ENCODE measurements at regions not wholly inside any gene's neighbourhood (a gene's known extent, or its start where the extent isn't known, plus 50 kb on each side); places are given as distances from the start of the nearest gene placed in this dataset.
"Not testable (repeated sequence)": the region's sequence is repeated elsewhere in the genome, so short reads cannot be mapped to it uniquely, and the experiment has no call there.

DNA sequence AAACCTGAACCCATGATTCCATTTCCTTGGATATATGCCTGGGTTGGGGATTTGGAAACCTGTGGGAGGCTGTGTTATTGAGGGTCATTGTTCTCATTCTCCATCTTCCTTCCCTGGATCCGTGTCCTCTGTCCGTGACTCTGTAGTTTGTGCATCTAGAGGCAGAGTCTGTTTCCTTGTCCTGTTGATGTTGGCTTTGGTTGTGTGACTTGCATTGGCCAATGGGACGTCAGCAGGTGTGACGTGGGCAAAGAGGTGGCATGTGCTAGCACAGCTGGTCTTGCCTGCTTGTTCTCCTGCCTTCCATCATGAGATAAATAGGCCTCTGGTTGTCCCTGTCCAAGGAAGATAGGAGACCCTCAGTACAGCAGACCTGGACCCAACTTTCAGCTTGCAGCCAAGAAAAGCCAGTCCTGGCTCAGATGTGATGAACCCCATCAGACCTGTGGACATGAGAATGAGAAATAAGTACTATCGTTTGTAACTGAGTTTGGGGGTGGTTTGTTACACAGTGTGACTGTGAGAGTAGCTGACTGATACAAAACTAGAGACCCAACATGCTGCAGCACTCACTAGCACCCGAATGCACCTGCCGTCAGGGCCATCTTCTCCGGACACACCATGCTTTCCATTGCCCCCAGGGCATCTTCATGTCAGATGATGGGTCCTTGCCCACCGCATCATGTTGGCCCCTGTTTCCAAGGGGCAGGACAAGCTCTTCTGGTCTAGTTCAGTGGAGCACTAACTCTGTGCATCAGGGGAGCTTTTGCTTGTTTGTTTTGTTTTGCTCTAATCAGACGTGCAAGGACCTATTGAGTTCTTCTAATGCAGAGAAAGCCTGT is 195.3 kb upstream of the SULF2 start:
- ATAC-seq (no peak), DNase-seq (no peak)
- WGBS (ENCODE audit: insufficient coverage, low coverage, low lambda C conversion rate, missing lambda C conversion rate), result 71% methylated on average over 7 of the region's 10 CpGs
- no peak overlapping the region for H3K4me3 ChIP-seq
- H3K27ac ChIP-seq, result no peak overlapping the region
- H3K36me3 ChIP-seq, result no peaks in the 10 kb centered on the region
- no peak for TF ChIP-seq POLR2A (IDR thresholded peaks at IDR 0.05)
- TF ChIP-seq, protein P1, sequence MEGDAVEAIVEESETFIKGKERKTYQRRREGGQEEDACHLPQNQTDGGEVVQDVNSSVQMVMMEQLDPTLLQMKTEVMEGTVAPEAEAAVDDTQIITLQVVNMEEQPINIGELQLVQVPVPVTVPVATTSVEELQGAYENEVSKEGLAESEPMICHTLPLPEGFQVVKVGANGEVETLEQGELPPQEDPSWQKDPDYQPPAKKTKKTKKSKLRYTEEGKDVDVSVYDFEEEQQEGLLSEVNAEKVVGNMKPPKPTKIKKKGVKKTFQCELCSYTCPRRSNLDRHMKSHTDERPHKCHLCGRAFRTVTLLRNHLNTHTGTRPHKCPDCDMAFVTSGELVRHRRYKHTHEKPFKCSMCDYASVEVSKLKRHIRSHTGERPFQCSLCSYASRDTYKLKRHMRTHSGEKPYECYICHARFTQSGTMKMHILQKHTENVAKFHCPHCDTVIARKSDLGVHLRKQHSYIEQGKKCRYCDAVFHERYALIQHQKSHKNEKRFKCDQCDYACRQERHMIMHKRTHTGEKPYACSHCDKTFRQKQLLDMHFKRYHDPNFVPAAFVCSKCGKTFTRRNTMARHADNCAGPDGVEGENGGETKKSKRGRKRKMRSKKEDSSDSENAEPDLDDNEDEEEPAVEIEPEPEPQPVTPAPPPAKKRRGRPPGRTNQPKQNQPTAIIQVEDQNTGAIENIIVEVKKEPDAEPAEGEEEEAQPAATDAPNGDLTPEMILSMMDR (IDR thresholded peaks at IDR 0.05), result no peak
- intact Hi-C loops (cut with DNase I), result no loop called here
- no peaks in the 10 kb centered on the region for H3K27me3 ChIP-seq
- no peaks in the 10 kb centered on the region for H3K4me1 ChIP-seq
- H3K9me3 ChIP-seq, result no peaks in the 10 kb centered on the region

DNA sequence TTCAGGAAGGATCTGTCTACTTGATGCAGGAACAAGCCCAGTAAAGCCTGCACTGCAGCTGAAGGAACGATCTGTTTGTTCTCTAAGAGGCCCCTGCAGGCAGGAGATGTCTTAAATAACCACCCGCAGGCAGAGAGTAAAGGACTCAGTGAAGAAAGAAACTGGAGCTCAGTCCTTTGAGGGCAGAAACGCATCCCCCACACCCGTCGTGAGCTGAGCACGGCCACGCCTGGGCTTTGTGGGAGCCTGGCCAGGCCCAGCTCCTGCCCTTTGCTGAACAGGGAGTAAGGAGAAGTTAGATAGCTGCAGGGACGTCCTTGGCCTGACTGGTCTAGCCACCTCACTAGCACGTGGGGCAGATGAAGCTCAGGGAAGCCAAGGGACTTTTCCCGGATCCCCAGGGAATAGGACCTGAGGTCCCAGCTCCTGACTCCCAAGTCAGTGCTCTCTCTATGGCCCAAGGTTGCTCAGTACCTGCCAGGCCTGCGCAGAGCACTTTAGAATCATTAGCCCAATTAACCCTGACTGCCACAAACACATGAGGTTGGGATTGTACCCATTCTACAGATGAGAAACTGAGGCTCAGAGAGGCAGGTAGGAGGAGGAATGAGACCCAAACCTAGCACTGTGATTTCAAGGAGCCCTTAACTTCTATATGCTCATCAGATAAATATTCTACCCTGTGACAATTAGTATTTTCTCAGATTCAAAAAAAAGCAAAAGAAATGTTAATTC is 194.2 kb upstream of the SULF2 start:
- DNase-seq, ATAC-seq: not testable (repeated sequence)
- WGBS (ENCODE audit: insufficient coverage, low coverage, low lambda C conversion rate, missing lambda C conversion rate), result no CpG with 5 or more reads among the region's 11 CpGs

DNA sequence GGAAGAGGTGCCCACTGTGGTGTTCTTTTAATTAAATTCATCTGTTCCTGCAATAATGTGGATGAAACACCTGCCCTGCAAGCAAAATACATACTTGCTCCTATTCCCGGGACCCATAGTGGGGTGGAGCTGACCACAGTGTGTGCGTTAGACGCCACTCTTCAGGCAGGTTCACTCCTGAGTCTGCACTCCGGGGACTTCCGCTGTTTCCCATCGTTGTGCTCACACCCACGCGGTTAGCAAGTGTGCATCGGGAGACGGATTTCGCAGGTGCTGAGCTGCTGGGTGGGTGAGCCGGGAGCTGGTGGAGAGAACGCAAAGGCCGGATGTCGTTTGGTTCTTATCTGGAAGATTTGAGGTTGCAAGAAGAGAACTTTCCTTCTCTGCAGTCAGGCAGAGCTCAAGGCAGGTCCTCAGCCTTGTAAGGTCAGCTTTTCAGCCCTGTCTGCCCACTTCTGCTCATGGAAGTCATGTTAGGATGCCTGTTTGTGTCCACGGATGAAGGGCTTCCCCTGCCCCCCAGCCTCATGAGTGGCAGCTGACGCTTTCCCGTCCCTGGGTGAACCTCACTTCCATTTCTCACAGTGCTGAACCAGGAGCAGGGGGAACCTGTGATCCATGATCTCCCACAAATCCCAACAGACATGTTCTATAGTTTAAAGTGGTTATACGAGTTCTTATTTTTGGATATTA is 193.3 kb upstream of the SULF2 start:
- DNase-seq; intact Hi-C loops (cut with DNase I); ATAC-seq; H3K4me1 ChIP-seq; H3K9me3 ChIP-seq; H3K27ac ChIP-seq; H3K27me3 ChIP-seq; H3K4me3 ChIP-seq; H3K36me3 ChIP-seq: not testable (repeated sequence)
- 56% methylated on average over 2 of the region's 19 CpGs for whole genome bisulfite sequencing (ENCODE audit: insufficient coverage, low coverage, low lambda C conversion rate, missing lambda C conversion rate)

More for the DNA sequence above, 194.2 kb upstream of the SULF2 start:
- H3K9me3 ChIP-seq; H3K4me3 ChIP-seq; H3K27me3 ChIP-seq; H3K27ac ChIP-seq; H3K4me1 ChIP-seq; intact Hi-C loops (cut with DNase I); H3K36me3 ChIP-seq: not testable (repeated sequence)

DNA sequence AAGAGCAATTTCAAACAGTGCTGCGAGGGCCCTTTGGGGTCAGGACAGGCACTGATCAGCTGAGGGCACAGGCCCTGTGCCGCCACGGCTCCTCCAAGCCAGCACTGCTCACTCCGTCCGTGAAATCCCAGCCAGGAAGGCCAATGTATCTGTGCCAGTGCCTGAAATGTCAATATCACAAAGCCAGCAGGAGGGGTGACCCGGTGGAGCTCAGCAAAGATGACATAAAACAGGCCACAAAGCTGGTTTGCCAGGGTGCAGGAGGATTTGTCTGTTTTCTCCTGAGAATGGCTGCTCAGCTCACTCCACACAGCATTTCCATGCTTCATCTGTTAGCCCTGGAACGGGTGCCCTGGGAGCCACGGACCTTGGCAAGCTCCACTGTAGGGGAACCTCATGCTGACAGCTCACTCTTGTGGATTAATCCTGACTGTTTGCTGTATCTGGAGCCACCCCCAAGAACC is 192.5 kb upstream of the SULF2 start:
- H3K27ac ChIP-seq; ATAC-seq; H3K4me3 ChIP-seq; H3K27me3 ChIP-seq; H3K4me1 ChIP-seq; H3K36me3 ChIP-seq; intact Hi-C loops (cut with DNase I); DNase-seq; H3K9me3 ChIP-seq: not testable (repeated sequence)
- WGBS (ENCODE audit: insufficient coverage, low coverage, low lambda C conversion rate, missing lambda C conversion rate), result 35% methylated on average over 5 of the region's 8 CpGs

DNA sequence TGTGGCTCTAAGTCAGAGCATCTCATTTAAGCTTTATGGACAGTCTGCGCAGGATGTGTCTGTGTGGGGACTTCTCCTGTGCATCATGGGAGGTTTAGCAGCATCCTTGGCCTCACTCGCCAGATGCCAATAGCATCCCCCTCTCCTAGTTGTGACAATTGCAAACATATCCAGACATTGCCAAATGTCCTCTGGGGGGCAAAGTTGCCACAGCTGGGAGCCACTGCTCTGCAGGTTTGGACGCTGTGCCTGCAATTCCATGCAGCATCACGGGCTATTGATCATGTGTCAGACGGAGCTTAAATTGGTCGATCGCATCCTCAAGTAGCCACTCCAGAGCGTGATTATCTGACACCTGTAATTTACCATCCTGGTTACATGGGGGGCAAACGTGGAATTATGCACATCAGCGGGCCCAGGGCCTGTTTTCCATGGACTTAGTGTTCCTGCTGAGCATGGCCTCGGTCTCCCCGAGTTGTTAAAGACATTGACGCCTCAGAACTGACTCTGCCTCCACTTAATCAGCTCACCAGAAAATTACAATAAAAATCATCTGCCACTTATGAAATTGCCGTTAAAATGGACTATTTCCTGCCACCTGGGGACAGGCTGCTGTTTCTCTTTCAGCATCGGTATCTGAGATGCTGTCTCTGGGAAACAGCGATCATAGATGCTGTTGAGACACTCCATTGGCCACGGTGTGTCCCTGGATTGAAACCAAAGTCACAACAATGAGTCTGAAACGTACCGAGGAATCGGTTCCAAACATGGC is 191.9 kb upstream of the SULF2 start:
- H3K27me3 ChIP-seq; H3K9me3 ChIP-seq; H3K4me1 ChIP-seq; H3K4me3 ChIP-seq; intact Hi-C loops (cut with DNase I); ATAC-seq; H3K36me3 ChIP-seq; H3K27ac ChIP-seq; DNase-seq: not testable (repeated sequence)
- 50% methylated on average over 18 of the region's 20 CpGs for WGBS (ENCODE audit: insufficient coverage, low coverage, low lambda C conversion rate, missing lambda C conversion rate)

DNA sequence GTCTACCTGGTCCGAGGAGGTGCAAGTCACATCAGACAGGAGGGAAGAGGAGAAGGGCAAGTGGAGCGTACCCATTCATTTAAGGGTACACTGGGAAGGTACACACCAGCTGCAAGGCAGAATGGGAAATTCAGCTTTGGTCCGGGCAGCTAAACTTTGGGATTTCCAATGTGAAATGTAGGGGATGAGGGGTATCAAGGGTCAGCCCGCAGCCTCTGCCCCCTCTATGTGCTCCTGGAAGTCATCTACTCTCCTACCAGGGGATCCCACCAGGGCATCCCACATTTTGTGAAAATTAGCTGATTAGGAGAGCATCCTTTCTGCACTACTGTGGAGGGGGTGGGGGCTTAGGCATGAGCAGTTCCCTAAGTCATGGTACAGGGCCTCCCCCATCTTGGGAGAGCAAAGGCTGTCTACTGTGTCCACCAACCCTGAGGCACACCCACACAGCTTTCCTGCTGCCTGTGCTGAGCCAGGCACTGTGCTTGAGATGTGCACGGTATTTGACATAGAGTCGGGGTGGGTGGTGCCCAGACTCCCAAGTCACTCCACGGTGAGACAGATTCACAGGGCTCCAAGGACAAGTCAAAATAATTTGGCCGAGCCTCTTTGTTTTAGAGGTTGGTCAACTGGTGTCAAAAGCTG is 189.1 kb upstream of the SULF2 start:
- TF ChIP-seq, protein P1 (IDR thresholded peaks at IDR 0.05), result no peak
- TF ChIP-seq POLR2A (IDR thresholded peaks at IDR 0.05), result no peak
- no peaks in the 10 kb centered on the region for H3K4me1 ChIP-seq
- DNase-seq (no peak), ATAC-seq (no peak)
- no peak overlapping the region for H3K27ac ChIP-seq
- H3K36me3 ChIP-seq, result no peaks in the 10 kb centered on the region
- no peak overlapping the region for H3K4me3 ChIP-seq
- no peaks in the 10 kb centered on the region for H3K27me3 ChIP-seq
- H3K9me3 ChIP-seq, result no peaks in the 10 kb centered on the region
- intact Hi-C loops (cut with DNase I), result no loop called here
- WGBS (ENCODE audit: insufficient coverage, low coverage, low lambda C conversion rate, missing lambda C conversion rate), result 54% methylated on average over 7 of the region's 8 CpGs

Measured in right lobe of liver (tissue), 6 donors.